Peyer's patch (tissue), 4 donors: ENCODE measurements at regions not wholly inside any gene's neighbourhood (a gene's known extent, or its start where the extent isn't known, plus 50 kb on each side); places are given as distances from the start of the nearest gene placed in this dataset.
"Not testable (repeated sequence)": the region's sequence is repeated elsewhere in the genome, so short reads cannot be mapped to it uniquely, and the experiment has no call there.

Experiments used
- POLR2A ChIP-seq, 2 donors: fragments of 450-650 bp; IDR thresholded peaks; one replicate each; pipeline ENCODE4 v1.5.1; 2017; ENCODE audit warnings: antibody characterized with exemption in 2 of 2, mild to moderate bottlenecking in 2 of 2, moderate library complexity in 2 of 2
- TF ChIP-seq, protein P1 (sequence below), 6 experiments: fragments of 450-650 bp in 4 of 6; fragments of 200-600 bp in 2 of 6; sonication (generic) in 1 of 6; IDR thresholded peaks; one replicate each; pipeline ENCODE4 v1.5.1; 2017 to 2019; ENCODE audit warnings: antibody characterized with exemption in 6 of 6, mild to moderate bottlenecking in 3 of 6, moderate library complexity in 1 of 6

GRCh38 chr13:68893721-68894120 is 1213.9 kb upstream of the ATXN8OS start:
- TF ChIP-seq, protein P1, sequence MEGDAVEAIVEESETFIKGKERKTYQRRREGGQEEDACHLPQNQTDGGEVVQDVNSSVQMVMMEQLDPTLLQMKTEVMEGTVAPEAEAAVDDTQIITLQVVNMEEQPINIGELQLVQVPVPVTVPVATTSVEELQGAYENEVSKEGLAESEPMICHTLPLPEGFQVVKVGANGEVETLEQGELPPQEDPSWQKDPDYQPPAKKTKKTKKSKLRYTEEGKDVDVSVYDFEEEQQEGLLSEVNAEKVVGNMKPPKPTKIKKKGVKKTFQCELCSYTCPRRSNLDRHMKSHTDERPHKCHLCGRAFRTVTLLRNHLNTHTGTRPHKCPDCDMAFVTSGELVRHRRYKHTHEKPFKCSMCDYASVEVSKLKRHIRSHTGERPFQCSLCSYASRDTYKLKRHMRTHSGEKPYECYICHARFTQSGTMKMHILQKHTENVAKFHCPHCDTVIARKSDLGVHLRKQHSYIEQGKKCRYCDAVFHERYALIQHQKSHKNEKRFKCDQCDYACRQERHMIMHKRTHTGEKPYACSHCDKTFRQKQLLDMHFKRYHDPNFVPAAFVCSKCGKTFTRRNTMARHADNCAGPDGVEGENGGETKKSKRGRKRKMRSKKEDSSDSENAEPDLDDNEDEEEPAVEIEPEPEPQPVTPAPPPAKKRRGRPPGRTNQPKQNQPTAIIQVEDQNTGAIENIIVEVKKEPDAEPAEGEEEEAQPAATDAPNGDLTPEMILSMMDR (IDR thresholded peaks at IDR 0.05): not testable (repeated sequence)
- TF ChIP-seq POLR2A (IDR thresholded peaks at IDR 0.05): not testable (repeated sequence)
